HG03095 (cell line): ENCODE measurements at regions not wholly inside any gene's neighbourhood (a gene's known extent, or its start where the extent isn't known, plus 50 kb on each side); places are given as distances from the start of the nearest gene placed in this dataset.

Experiments used
- ATAC-seq: cut with Tn5 transposase; IDR thresholded peaks from one replicate; pipeline ENCODE4 v1.9.1; 2021; ENCODE audit warnings: moderate library complexity; ENCODE audit not compliant: unreplicated experiment

GRCh38 chr1:219477861-219478260 lies 135.0 kb downstream of the ZC3H11B start:
- ATAC-seq = no peak

DNA sequence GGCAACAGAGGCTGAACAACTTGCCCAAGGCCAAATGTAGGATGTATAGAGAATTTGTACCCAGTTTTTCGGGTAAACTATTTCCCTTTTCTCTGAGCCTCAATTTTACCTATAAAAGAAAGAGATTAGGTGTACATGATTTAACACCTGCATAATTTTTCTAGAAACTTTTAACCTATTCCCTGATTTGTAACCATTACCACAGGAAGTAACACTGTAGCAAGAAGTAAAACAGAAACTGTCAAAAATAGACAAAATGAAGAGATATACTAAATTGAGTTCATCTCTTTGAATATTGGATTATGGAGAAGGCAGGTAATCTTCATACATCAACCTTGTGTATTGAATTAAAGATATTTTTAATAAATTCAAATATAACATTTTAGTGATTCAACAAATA lies 136.2 kb downstream of the ZC3H11B start:
- ATAC-seq = peak; percentile 41

DNA sequence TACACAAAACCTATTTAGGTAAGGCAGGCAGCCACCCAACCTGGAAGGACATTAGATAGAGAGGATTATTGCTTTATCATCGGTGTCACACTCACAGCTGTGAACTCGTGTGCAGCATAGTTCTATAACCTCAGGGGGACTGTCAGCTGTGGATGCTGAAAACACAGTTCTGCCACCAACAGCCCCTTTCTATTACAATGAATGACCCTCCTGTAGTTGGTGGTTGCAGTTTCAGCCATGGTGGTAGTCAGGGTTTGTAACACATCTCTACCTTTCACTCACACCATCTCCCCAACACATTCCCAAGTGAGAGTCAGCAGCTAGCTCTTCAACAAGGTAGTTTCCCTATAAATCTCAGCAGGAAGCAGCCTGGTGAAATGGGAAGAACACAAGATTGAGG lies 136.8 kb downstream of the ZC3H11B start:
- peak; percentile 81 for ATAC-seq

GRCh38 chr1:219472596-219472995 lies 140.3 kb downstream of the ZC3H11B start:
- no peak for ATAC-seq

- no peak for ATAC-seq
Measured at GRCh38 chr1:219467524-219467923, 145.4 kb downstream of the ZC3H11B start.

GRCh38 chr1:219466766-219467165 lies 146.1 kb downstream of the ZC3H11B start:
- ATAC-seq = no peak

- ATAC-seq = peak; percentile 46
Measured at GRCh38 chr1:219465212-219466093, 147.5 kb downstream of the ZC3H11B start.

DNA sequence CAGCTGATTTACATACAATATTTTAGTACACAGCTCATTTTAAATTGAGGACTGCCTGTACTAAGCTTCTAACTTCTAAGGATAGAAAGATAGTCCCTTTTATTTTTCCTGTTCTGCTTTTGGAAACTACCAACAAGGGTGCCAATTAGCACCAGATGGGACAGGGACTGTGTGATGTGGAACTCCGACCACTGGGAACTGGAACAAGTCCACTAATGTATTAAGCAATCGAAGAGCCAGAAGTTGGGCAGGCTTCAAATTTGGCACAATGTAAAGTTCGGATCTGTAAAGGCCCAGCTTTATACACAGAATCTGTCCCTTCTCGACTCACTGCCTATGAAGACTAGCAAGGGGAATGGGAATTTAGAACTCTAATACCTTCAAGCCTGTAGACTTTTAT lies 149.3 kb downstream of the ZC3H11B start:
- no peak for ATAC-seq

DNA sequence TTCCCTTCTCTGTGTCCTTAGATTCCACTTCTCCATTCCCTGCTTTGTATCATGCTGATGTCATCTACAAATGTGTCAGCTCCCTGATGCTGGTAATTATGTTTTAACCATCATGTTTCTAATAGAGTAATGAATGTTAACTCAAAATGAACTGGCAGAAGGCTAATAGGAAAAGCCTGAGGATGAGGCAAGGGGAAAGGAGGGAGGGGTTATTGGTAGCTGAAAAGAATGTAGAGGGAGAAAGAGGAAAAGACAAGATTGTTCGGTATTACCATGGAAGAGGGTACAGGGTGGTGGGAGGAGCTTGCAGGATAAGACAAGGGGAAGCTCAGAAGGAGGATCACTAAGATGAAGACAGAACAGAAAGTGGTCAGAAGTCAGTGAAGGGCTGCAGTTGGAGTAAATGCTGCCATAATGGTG lies 150.9 kb downstream of the ZC3H11B start:
- no peak for ATAC-seq

DNA sequence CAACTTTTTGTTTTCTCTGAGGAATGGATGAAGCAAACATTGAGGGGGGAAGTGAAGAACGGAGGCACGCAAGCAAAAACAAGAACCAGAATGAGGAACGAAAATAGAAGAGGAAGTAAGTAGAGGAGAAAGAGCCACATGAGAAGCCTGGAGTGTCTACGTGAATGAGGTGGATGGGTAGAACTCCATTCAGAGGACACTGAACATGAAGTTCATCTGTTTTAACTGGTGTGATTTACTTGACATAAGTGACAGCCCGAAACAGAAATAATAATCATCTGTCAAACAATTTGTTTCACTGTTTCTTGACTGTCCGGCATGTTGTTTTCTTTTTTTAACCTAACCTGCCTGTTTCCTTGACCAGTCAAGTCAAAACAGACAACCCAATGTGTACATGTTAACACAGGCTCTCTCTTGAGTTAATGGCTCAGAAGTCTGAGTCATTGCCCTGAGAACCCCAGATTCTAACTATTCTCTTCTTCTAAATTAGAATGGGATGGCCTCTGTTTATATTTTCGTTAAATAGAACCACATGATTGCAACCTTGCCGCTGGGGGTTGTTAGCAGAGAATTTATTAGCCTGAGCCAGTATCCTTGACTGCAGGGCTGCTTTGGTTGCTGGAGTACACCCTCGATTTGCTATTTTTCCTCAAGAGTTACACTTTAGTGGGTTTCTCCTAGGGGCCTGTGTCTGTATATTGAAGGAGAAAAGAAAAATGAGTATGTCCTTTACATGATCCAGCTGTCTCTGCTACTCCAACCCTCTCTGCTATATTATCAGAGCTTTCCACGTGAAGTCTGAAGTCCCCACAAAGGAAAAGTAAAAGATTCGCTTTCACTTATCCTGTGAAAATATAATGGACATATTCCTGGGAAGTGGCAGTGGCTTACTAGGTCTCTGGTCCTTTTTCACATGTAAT lies 151.7 kb downstream of the ZC3H11B start:
- peak; percentile 67 for ATAC-seq

GRCh38 chr1:219460081-219460895 lies 152.6 kb downstream of the ZC3H11B start:
- ATAC-seq = peak; percentile 23

DNA sequence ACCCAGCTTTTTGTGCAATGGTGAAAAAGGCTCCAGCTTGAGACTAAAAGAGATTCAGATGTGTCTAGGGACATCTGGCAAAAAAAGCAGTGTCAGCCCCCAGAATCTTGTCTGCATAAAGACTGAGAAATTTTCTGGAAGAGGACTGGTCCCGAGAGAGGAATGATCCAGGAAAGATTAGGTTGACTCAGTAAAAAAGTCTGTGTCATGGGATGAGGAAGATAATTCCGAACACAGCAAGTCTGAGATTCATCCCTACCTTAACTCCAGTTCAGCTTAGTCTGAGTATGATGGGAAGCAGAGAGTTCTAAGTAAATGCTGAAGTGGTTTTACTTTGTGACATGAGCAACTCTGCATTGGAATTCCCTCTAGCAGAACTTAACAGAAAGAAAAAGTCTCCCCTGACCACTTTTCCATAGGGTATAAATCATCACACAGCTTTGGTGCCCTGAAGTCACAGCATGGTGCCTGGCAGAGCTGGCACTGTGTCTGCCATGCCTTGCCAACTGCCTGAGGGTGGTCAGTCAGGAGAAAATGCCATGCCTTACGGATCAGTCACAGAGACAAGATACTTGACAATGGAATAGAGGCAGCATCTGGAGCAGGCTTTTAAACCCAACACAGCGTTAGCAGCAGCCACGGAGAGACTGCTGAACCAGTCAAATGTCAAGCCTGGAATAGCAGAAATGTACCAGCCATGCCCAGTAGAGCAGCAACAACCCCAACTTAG lies 153.4 kb downstream of the ZC3H11B start:
- no peak for ATAC-seq

DNA sequence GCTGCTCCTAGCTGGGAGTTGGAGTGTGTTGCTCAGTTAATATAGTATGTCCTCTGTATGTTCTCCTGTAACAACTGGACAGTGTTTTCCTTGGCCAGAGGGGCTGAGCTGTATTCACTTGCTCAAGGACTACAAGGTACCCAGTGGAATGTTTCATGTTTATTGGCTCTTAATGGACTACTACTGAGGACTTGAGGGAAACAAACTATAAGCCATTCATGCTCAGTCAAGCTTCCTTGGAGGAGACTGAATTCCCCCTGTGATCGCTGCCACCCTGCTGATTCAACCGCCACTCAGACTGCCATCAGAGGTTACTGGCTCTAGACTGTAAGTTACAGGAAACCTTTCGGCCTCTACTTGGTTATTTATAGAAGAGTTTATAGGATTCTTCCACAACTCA lies 166.6 kb downstream of the ZC3H11B start:
- no peak for ATAC-seq

DNA sequence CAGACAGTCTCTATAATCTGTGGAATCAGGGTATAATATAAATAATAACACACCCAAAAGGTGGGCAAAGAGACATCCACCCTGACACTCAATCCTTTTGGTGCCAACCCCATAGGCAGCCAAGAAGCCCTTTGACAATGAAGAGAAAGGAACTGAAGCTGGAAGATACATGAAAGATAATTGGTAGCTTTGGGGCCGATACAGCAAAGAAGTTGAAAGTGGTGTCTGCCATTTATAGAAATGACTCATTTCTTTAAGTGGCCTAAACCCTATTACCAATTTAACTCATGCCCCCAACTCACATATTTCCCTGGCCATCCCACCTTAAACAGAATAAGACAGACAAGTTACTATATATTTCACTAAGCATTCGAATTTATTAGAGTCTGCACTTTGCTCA lies 167.0 kb downstream of the ZC3H11B start:
- ATAC-seq = no peak

- ATAC-seq = no peak
Measured at GRCh38 chr1:219444474-219444873, 168.4 kb downstream of the ZC3H11B start.

DNA sequence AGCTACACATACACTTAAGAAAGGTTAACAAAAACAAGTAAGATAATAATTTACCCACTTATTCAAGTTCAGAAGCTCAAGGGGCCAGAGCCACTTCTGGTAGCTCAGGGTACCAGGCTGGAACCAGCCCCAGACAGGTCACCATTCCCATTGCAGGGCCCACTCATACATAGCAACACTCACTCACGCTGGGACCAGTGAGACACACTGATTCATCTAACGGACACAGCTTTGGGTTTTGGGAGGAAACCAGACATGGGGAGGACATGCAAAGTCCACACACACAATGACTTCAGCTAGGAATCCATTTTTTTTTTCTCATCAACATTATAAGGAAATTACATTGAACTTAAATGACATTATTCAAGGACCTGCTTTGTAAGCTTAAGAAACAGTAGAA lies 169.1 kb downstream of the ZC3H11B start:
- no peak for ATAC-seq

DNA sequence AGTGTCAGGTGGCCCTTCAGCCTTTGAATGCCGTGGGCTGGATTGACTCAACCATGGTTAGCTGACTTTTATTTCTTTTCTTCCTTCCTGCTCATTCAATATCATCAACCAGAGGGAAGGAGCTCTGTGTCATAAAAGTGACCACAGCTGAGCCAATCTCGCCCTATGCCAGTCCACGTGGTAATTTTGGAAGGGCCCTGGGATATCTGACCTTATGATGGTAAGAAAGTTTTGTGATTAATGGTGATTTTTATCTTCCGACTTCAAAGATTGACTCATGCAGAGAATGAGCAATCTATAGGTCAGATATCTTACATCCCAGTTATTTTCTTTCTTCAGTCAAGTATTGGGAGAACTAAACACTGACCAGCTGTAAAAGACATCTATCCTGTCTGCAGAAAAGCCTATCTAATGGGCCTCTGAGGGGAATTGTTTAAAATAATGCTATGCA lies 170.3 kb downstream of the ZC3H11B start:
- ATAC-seq = no peak

DNA sequence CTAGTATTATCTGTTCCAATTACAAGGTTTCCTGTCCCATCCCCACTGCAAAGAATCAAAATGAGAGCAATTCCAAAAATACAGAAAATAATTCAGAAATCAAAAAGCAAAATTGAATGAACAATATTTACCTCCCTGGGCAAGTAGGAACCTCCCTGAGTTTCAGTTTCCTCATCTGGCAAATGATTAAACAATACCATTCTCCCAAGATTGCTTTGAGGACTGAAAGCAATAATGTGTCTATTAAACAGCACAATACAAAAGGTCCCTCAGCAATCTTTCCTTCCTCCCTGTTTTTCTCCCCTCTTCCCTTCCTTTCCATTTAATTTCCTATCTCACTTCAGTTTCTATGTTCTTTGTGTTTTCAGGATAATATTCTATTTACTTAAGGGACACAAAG lies 171.0 kb downstream of the ZC3H11B start:
- ATAC-seq = no peak

- no peak for ATAC-seq
Measured at GRCh38 chr1:219439376-219439775, 173.5 kb downstream of the ZC3H11B start.

- ATAC-seq = no peak
Measured at GRCh38 chr1:219438386-219438785, 174.5 kb downstream of the ZC3H11B start.
